NCI-H1417 treated with DMSO at 0.1 percent for 48 hours (cell line): ENCODE measurements at regions not wholly inside any gene's neighbourhood (a gene's known extent, or its start where the extent isn't known, plus 50 kb on each side); places are given as distances from the start of the nearest gene placed in this dataset.
"Not testable (repeated sequence)": the region's sequence is repeated elsewhere in the genome, so short reads cannot be mapped to it uniquely, and the experiment has no call there.

ENCODE experiments used
- DNase-seq: peaks from one replicate; lab custom pipeline; 2025; lab: John Stamatoyannopoulos, UW

- no peak for DNase-seq
Measured at GRCh38 chr13:62829486-62829885, 1413.8 kb upstream of the PCDH20 start.

GRCh38 chr13:62799931-62800436, 1384.3 kb upstream of the PCDH20 start:
- no peak for DNase-seq

- DNase-seq = no peak
Measured at GRCh38 chr13:62799038-62799535, 1383.4 kb upstream of the PCDH20 start.

GRCh38 chr13:62793850-62794249, 1378.2 kb upstream of the PCDH20 start:
- no peak for DNase-seq

- DNase-seq = no peak
Measured at GRCh38 chr13:62781866-62782265, 1366.2 kb upstream of the PCDH20 start.

- DNase-seq = no peak
Measured at GRCh38 chr13:62779161-62779560, 1363.5 kb upstream of the PCDH20 start.

- no peak for DNase-seq
Measured at GRCh38 chr13:62767473-62767872, 1351.8 kb upstream of the PCDH20 start.

GRCh38 chr13:62760724-62761123, 1345.1 kb upstream of the PCDH20 start:
- DNase-seq = no peak

GRCh38 chr13:62747629-62748028, 1332.0 kb upstream of the PCDH20 start:
- no peak for DNase-seq

- no peak for DNase-seq
Measured at GRCh38 chr13:62747152-62747551, 1331.5 kb upstream of the PCDH20 start.

- DNase-seq = not testable (repeated sequence)
Measured at GRCh38 chr13:62729746-62730145, 1314.1 kb upstream of the PCDH20 start.

- DNase-seq = no peak
Measured at GRCh38 chr13:62721893-62722292, 1306.2 kb upstream of the PCDH20 start.

- DNase-seq = not testable (repeated sequence)
Measured at GRCh38 chr13:62711948-62712347, 1296.3 kb upstream of the PCDH20 start.

GRCh38 chr13:62710787-62711186, 1295.1 kb upstream of the PCDH20 start:
- no peak for DNase-seq

- no peak for DNase-seq
Measured at GRCh38 chr13:62706048-62706447, 1290.4 kb upstream of the PCDH20 start.

- DNase-seq = no peak
Measured at GRCh38 chr13:62704875-62705274, 1289.2 kb upstream of the PCDH20 start.

GRCh38 chr13:62702502-62702901, 1286.9 kb upstream of the PCDH20 start:
- DNase-seq = peak; percentile 93

GRCh38 chr13:62697701-62698100, 1282.1 kb upstream of the PCDH20 start:
- no peak for DNase-seq

GRCh38 chr13:62696490-62696889, 1280.8 kb upstream of the PCDH20 start:
- DNase-seq = no peak

GRCh38 chr13:62687732-62688131, 1272.1 kb upstream of the PCDH20 start:
- DNase-seq = no peak

GRCh38 chr13:62684359-62684758, 1268.7 kb upstream of the PCDH20 start:
- no peak for DNase-seq

- no peak for DNase-seq
Measured at GRCh38 chr13:62682788-62683187, 1267.1 kb upstream of the PCDH20 start.

- no peak for DNase-seq
Measured at GRCh38 chr13:62678039-62678438, 1262.4 kb upstream of the PCDH20 start.

GRCh38 chr13:62663767-62664166, 1248.1 kb upstream of the PCDH20 start:
- no peak for DNase-seq

- DNase-seq = no peak
Measured at GRCh38 chr13:62659365-62659764, 1243.7 kb upstream of the PCDH20 start.
